NB4 (cell line): ENCODE measurements at regions not wholly inside any gene's neighbourhood (a gene's known extent, or its start where the extent isn't known, plus 50 kb on each side); places are given as distances from the start of the nearest gene placed in this dataset.

ENCODE experiments used
- CTCF ChIP-seq: IDR thresholded peaks from one replicate; pipeline ENCODE4 v1.5.1; 2012; ENCODE audit warnings: low read depth, low read length
- POLR2A ChIP-seq: IDR thresholded peaks from 2 replicates; pipeline ENCODE4 v1.6.1; 2011; ENCODE audit warnings: mild to moderate bottlenecking; ENCODE audit not compliant: insufficient read length; ENCODE audit errors: extremely low read depth
- TF ChIP-seq, protein P1 (sequence below): IDR thresholded peaks from 2 replicates; pipeline ENCODE4 v1.6.1; 2011; ENCODE audit warnings: low read depth, low read length

DNA sequence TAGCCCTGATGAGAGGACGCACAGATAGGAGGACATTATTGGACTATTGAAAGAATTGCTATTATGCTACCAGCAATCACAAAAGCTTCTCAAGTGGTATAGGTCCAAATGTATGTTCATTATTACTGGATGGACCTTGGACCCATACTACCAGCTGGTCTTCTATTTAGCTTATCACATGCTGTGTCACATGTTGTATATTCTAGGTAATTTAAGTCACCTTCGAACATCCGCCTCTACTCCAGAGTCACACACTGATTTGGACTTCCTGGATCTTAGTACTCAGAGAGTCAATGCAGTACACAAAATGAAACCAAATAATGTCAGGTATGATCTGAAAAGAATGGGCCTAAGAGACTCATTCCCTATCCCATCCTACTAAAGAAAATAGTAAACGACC is 534.0 kb upstream of the API5 start:
- TF ChIP-seq POLR2A (no peak), CTCF (no peak)
- TF ChIP-seq, protein P1, sequence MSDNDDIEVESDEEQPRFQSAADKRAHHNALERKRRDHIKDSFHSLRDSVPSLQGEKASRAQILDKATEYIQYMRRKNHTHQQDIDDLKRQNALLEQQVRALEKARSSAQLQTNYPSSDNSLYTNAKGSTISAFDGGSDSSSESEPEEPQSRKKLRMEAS: no peak
